Mammary epithelial cell (primary cell): ENCODE measurements at regions not wholly inside any gene's neighbourhood (a gene's known extent, or its start where the extent isn't known, plus 50 kb on each side); places are given as distances from the start of the nearest gene placed in this dataset.

ENCODE experiments used
- CTCF ChIP-seq, 2 donors: IDR thresholded peaks in 1 of 2; conservative IDR thresholded peaks in 1 of 2; 2 replicates each; pipeline ENCODE4 v1.5.1; 2011 to 2012; ENCODE audit warnings: inconsistent platforms in 2 of 2, low read length in 2 of 2, mild to moderate bottlenecking in 2 of 2, control low read depth in 1 of 2, low read depth in 1 of 2; ENCODE audit not compliant: insufficient read depth in 1 of 2; ENCODE audit errors: extremely low read depth in 1 of 2
- EZH2 ChIP-seq: IDR thresholded peaks from 2 replicates; pipeline ENCODE4 v1.6.1; 2012; ENCODE audit warnings: low read length, inconsistent platforms, borderline replicate concordance

- no peak for TF ChIP-seq CTCF (conservative IDR thresholded peaks at IDR 0.05 in 1 of 2, IDR thresholded peaks at IDR 0.05 in 1 of 2; ENCODE audit: extremely low read depth in 1 of 2, insufficient read depth in 1 of 2, low read depth in 1 of 2, low read length in 2 of 2)
- TF ChIP-seq EZH2: no peak
Measured at GRCh38 chr22:22993184-22993583, 77.1 kb upstream of the GNAZ start.
